Psoas muscle (tissue), 7 donors: ENCODE measurements at regions not wholly inside any gene's neighbourhood (a gene's known extent, or its start where the extent isn't known, plus 50 kb on each side); places are given as distances from the start of the nearest gene placed in this dataset.

Experiments used
- ATAC-seq, 4 donors: fragments of 200-7000 bp; cut with Tn5 transposase; one replicate each; pipeline ENCODE4 v1.9.1; 2020; ENCODE audit warnings: moderate library complexity in 3 of 4, mild to moderate bottlenecking in 2 of 4
- DNase-seq, 2 donors: peaks; one replicate each; pipeline ENCODE4 v3.0.0-alpha.2; 2020
- H3K27ac ChIP-seq: fragments of 200-600 bp; one replicate; pipeline ENCODE4 v1.8.0; 2022
- H3K27me3 ChIP-seq, 3 donors: fragments of 200-600 bp in 1 of 3; one replicate each; pipeline versions ENCODE4 v1.6.1 to v1.8.0; 2013 to 2022; ENCODE audit warnings: low read length in 2 of 3, mild to moderate bottlenecking in 2 of 3, moderate library complexity in 1 of 3; ENCODE audit not compliant: insufficient read depth in 3 of 3
- H3K36me3 ChIP-seq, 2 donors: fragments of 200-600 bp in 1 of 2; one replicate each; pipeline versions ENCODE4 v1.6.1 to v1.8.0; 2013 to 2022; ENCODE audit warnings: low read depth in 1 of 2, mild to moderate bottlenecking in 1 of 2, moderate library complexity in 1 of 2; ENCODE audit not compliant: insufficient read depth in 1 of 2
- H3K4me1 ChIP-seq: fragments of 200-600 bp; one replicate; pipeline ENCODE4 v1.8.0; 2022
- H3K4me3 ChIP-seq: fragments of 200-600 bp; one replicate; pipeline ENCODE4 v1.8.0; 2022; ENCODE audit warnings: mild to moderate bottlenecking
- H3K9me3 ChIP-seq: fragments of 200-600 bp; one replicate; pipeline ENCODE4 v1.8.0; 2022
- CTCF ChIP-seq: fragments of 200-600 bp; IDR thresholded peaks from one replicate; pipeline ENCODE4 v1.8.0; 2022; ENCODE audit warnings: antibody characterized with exemption
- WGBS, 3 donors: extraction: QIAGEN DNeasy Blood & Tissue Kit; methylation state at CpG; one replicate each; pipeline versions ENCODE4 v1.1.6 to v1.1.7; 2013; 5-methylcytosine and 5-hydroxymethylcytosine counted together
- intact Hi-C, 2 donors: fragments of 100-400 bp; cut with DNase I; formaldehyde crosslinking; loops; one replicate each; pipeline versions ENCODE4 v1.11.0 to v1.14.2; 2022
- donor health status: healthy with polysubstance abuse.
- donor health status: DM: no; HTN: no; CAD: no; lungs with moderate emphysema.
- donor health status: Bipolar disorder and iron deficiency.
- donor health status: healthy.
- donor health status: DM: yes; HTN: yes; CAD: no.
- donor health status: DM: no; HTN: no; CAD: no.
- donor health status: DM: yes; HTN: yes; CAD: no.

GRCh38 chr13:104008075-104008474 lies 941.9 kb upstream of the SLC10A2 start:
- Histone ChIP-seq H3K4me1 (no peaks in the 10 kb centered on the region), H3K27ac (no peak overlapping the region), H3K36me3 (no peaks in the 10 kb centered on the region), H3K9me3 (no peaks in the 10 kb centered on the region), H3K4me3 (no peak overlapping the region), H3K27me3 (no peaks in the 10 kb centered on the region)
- ATAC-seq (no peak), DNase-seq (no peak)
- TF ChIP-seq CTCF = no peak
- 57 to 62% (median 59%) methylated on average over 4 of the region's 4 CpGs for WGBS, 3 donors
- intact Hi-C loops = no loop called here

- H3K4me3 ChIP-seq = no peak overlapping the region
- no peaks in the 10 kb centered on the region for H3K4me1 ChIP-seq
- no peaks in the 10 kb centered on the region for H3K27me3 ChIP-seq
- DNase-seq (no peak), ATAC-seq (no peak)
- intact Hi-C loops = no loop called here
- 63 to 66% (median 66%) methylated on average over 9 of the region's 9 CpGs for WGBS, 3 donors
- no peaks in the 10 kb centered on the region for H3K36me3 ChIP-seq
- TF ChIP-seq CTCF = no peak
- no peak overlapping the region for H3K27ac ChIP-seq
- no peaks in the 10 kb centered on the region for H3K9me3 ChIP-seq
Measured at GRCh38 chr13:104006625-104007075, 940.4 kb upstream of the SLC10A2 start.

GRCh38 chr13:104004572-104004971 lies 938.4 kb upstream of the SLC10A2 start:
- WGBS, 3 donors = 87 to 98% (median 89%) methylated on average over 1 of the region's 1 CpG

GRCh38 chr13:104002216-104002615 lies 936.0 kb upstream of the SLC10A2 start:
- WGBS, 3 donors = 9 to 37% (median 15%) methylated on average over 1 of the region's 1 CpG
- Histone ChIP-seq H3K36me3 (no peaks in the 10 kb centered on the region), H3K4me1 (no peaks in the 10 kb centered on the region), H3K27ac (no peak overlapping the region), H3K4me3 (no peak overlapping the region), H3K27me3 (no peaks in the 10 kb centered on the region), H3K9me3 (no peaks in the 10 kb centered on the region)
- DNase-seq (no peak), ATAC-seq (peak in 1 of 4 donors; percentile 32)
- no peak for TF ChIP-seq CTCF
- intact Hi-C loops = no loop called here

More at GRCh38 chr13:104004572-104004971, 938.4 kb upstream of the SLC10A2 start:
- Histone ChIP-seq H3K27me3 (no peaks in the 10 kb centered on the region), H3K36me3 (no peaks in the 10 kb centered on the region), H3K4me1 (no peaks in the 10 kb centered on the region), H3K9me3 (no peaks in the 10 kb centered on the region), H3K4me3 (no peak overlapping the region), H3K27ac (no peak overlapping the region)
- TF ChIP-seq CTCF = no peak
- intact Hi-C loops = no loop called here
- ATAC-seq (no peak), DNase-seq (no peak)

- ATAC-seq (peak in 1 of 4 donors; percentile 50), DNase-seq (no peak)
- no peak overlapping the region for H3K27ac ChIP-seq
- H3K9me3 ChIP-seq = no peaks in the 10 kb centered on the region
- no peak overlapping the region for H3K4me3 ChIP-seq
- H3K36me3 ChIP-seq = no peaks in the 10 kb centered on the region
- WGBS, 3 donors = 25 to 37% (median 34%) methylated on average over 3 of the region's 3 CpGs
- H3K4me1 ChIP-seq = no peaks in the 10 kb centered on the region
- no peaks in the 10 kb centered on the region for H3K27me3 ChIP-seq
- intact Hi-C loops = no loop called here
- no peak for TF ChIP-seq CTCF
Measured at GRCh38 chr13:104001766-104002165, 935.5 kb upstream of the SLC10A2 start.
